GM12878 (cell line): ENCODE measurements at regions not wholly inside any gene's neighbourhood (a gene's known extent, or its start where the extent isn't known, plus 50 kb on each side); places are given as distances from the start of the nearest gene placed in this dataset.

Source experiments
- ATAC-seq: fragments of 200-7000 bp; cut with Tn5 transposase; 3 replicates; pipeline ENCODE4 v1.9.1; 2020; ENCODE audit warnings: mild to moderate bottlenecking, moderate library complexity
- BruUV-seq: library from RNA; stranded (reverse); fragments of 400-500 nt; replicated peaks from 2 replicates; lab custom pipeline; 2021; lab: Mats Ljungman, UMichigan
- CTCF ChIA-PET: fragments of 300-600 bp; sonication (Branson Sonifier 250); formaldehyde crosslinking; extraction: SDS; loops from one replicate; lab custom pipeline; 2021; ENCODE audit warnings: inconsistent platforms; lab: Yijun Ruan, JAX
- POLR2A ChIA-PET: fragments of 350-600 bp; formaldehyde crosslinking; extraction: SDS; loops from one replicate; lab custom pipeline; 2021; ENCODE audit warnings: inconsistent platforms; lab: Charles Lee
- RAD21 ChIA-PET: fragments of 300-600 bp; sonication (Branson Sonifier 250); formaldehyde crosslinking; loops from one replicate; lab custom pipeline; 2023; ENCODE audit warnings: antibody characterized with exemption; ENCODE audit not compliant: unreplicated experiment; lab: Charles Lee
- SMC1A ChIA-PET: fragments of 300-600 bp; sonication (Branson Sonifier 250); formaldehyde crosslinking; loops from one replicate; lab custom pipeline; 2023; ENCODE audit not compliant: unreplicated experiment, uncharacterized antibody; lab: Charles Lee
- DNase-seq: peaks from one replicate; pipeline ENCODE4 v3.0.0-alpha.2; 2011; ENCODE audit warnings: low read depth, low spot score
- FAIRE-seq: peaks from 3 replicates; lab custom pipeline; 2011; peaks lifted over from hg19 to GRCh38; lab: Jason Lieb, UNC
- H2AFZ ChIP-seq: 2 replicates; pipeline ENCODE4 v1.6.0; 2011; ENCODE audit warnings: low read depth, low read length, control low read depth; ENCODE audit not compliant: control insufficient read depth
- H3K27ac ChIP-seq: 2 replicates; pipeline ENCODE4 v1.5.1; 2011; ENCODE audit warnings: control low read depth; ENCODE audit not compliant: control insufficient read depth, insufficient read depth
- H3K27me3 ChIP-seq, 2 experiments: replicated peaks in 1 of 2; 2 replicates each; pipeline versions ENCODE4 v1.6.0 to v1.6.1; 2011; ENCODE audit warnings: low read length in 1 of 2; ENCODE audit not compliant: control insufficient read depth in 2 of 2, insufficient read depth in 2 of 2
- H3K36me3 ChIP-seq, 2 experiments: 2 replicates each; pipeline ENCODE4 v1.5.1; 2011; ENCODE audit warnings: low read length in 1 of 2; ENCODE audit not compliant: control insufficient read depth in 2 of 2, insufficient read depth in 2 of 2
- H3K4me1 ChIP-seq: 2 replicates; pipeline ENCODE4 v1.6.1; 2011; ENCODE audit warnings: mild to moderate bottlenecking, low read length, moderate library complexity, mixed read lengths; ENCODE audit not compliant: control insufficient read depth, insufficient read depth
- H3K4me2 ChIP-seq: 2 replicates; pipeline ENCODE4 v1.6.0; 2011; ENCODE audit warnings: control low read depth; ENCODE audit not compliant: control insufficient read depth, insufficient read depth
- H3K4me3 ChIP-seq: fragments of 200-600 bp; sonication (generic); 2 replicates; pipeline ENCODE4 v1.5.1; 2016
- H3K79me2 ChIP-seq: 2 replicates; pipeline ENCODE4 v1.6.0; 2011; ENCODE audit warnings: low read length; ENCODE audit not compliant: control insufficient read depth, insufficient read depth
- H3K9ac ChIP-seq: 2 replicates; pipeline ENCODE4 v1.8.0; 2011; ENCODE audit warnings: low read length, control low read depth, mixed read lengths; ENCODE audit not compliant: control insufficient read depth, insufficient read depth
- H3K9me3 ChIP-seq: replicated peaks from 3 replicates; pipeline ENCODE4 v1.5.1; 2011; ENCODE audit warnings: mild to moderate bottlenecking, low read length; ENCODE audit not compliant: control insufficient read depth, insufficient read depth
- H4K20me1 ChIP-seq: 2 replicates; pipeline ENCODE4 v1.6.0; 2011; ENCODE audit not compliant: control insufficient read depth, insufficient read depth
- ATF3 ChIP-seq: IDR thresholded peaks from 2 replicates; pipeline ENCODE4 v1.6.1; 2011; ENCODE audit warnings: low read depth, mild to moderate bottlenecking, low read length, moderate library complexity, borderline replicate concordance; ENCODE audit errors: extremely low read depth
- ATF7 ChIP-seq: fragments of 450-650 bp; IDR thresholded peaks from 2 replicates; pipeline ENCODE4 v1.6.1; 2016; ENCODE audit warnings: low read depth, mild to moderate bottlenecking
- CBX5 ChIP-seq: sonication (generic); IDR thresholded peaks from 2 replicates; pipeline ENCODE4 v1.6.1; 2016; ENCODE audit warnings: low read depth, moderate library complexity, mild to moderate bottlenecking, inconsistent platforms
- EGR1 ChIP-seq, 2 experiments: IDR thresholded peaks; 1 replicate in 1 of 2; 2 replicates in 1 of 2; pipeline ENCODE4 v1.6.1; 2011 to 2012; ENCODE audit warnings: low read depth in 2 of 2, low read length in 2 of 2, borderline replicate concordance in 1 of 2, mild to moderate bottlenecking in 1 of 2, moderate library complexity in 1 of 2
- ELK1 ChIP-seq: IDR thresholded peaks from 2 replicates; pipeline ENCODE4 v1.6.1; 2012; ENCODE audit warnings: low read depth, low read length, improper control_type of control experiment
- ESRRA ChIP-seq: IDR thresholded peaks from 2 replicates; pipeline ENCODE4 v1.6.1; 2012; ENCODE audit warnings: mild to moderate bottlenecking, low read length, improper control_type of control experiment
- REST ChIP-seq: IDR thresholded peaks from 2 replicates; pipeline ENCODE4 v1.6.1; 2012; ENCODE audit warnings: mild to moderate bottlenecking, low read depth, low read length
- WGBS: methylation state at CpG from one replicate; pipeline ENCODE4 v1.1.6; 2016; ENCODE audit warnings: low lambda C conversion rate; ENCODE audit not compliant: insufficient replicate concordance, insufficient coverage; ENCODE audit errors: missing lambda C conversion rate; 5-methylcytosine and 5-hydroxymethylcytosine counted together
- in situ Hi-C: fragments of 300-500 bp; cut with MboI; formaldehyde crosslinking; loops from 9 replicates; pipeline ENCODE4 v1.14.3; 2018; ENCODE audit warnings: mixed read lengths
- intact Hi-C: fragments of 100-400 bp; cut with micrococcal nuclease; formaldehyde crosslinking; loops from one replicate; pipeline ENCODE4 v1.14.2; 2022; ENCODE audit not compliant: unreplicated experiment
- TF ChIP-seq, protein P1 (sequence below): fragments of 150-350 bp; IDR thresholded peaks from 2 replicates; pipeline ENCODE4 v1.6.1; 2014; ENCODE audit warnings: mild to moderate bottlenecking, low read depth, low read length

DNA sequence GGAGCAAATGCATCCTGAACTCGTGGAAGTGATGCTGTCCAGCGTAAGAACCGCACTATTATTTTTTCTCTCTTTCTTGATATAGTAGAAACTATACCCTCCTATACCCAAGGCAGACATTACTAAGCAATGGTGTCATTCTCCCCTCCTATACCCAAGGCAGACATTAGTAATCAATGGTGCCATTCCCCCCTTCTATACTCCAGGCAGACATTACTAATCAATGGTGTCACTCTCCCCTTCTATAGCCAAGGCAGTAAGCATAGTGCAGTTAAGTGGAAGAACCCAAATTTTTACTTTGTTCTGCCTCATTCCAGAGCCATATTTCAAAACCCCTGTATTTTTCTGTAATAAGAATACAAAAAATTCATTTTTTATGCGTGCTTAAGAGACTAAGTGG, 506.2 kb upstream of the EEF2KMT start:
- FAIRE-seq (no peak), DNase-seq (no peak), ATAC-seq (no peak)
- ChIA-PET SMC1A (no interaction called here), CTCF (interaction anchor here (0.6 to 2.2 kb wide), 2 partner anchors 11 to 95 kb away, joined by 4 to 6 read pairs; no protein-coding TSS in a partner anchor), POLR2A (no interaction called here), RAD21 (no interaction called here)
- no peak for TF ChIP-seq CBX5
- no peaks in the 10 kb centered on the region for H3K9me3 ChIP-seq
- no peak overlapping the region for H3K9ac ChIP-seq
- no peak overlapping the region for H3K4me3 ChIP-seq
- no peaks in the 10 kb centered on the region for H3K79me2 ChIP-seq
- WGBS, result 24% methylated on average over 4 of the region's 4 CpGs
- BruUV-seq, result no TSS peak
- no peaks in the 10 kb centered on the region for H3K4me1 ChIP-seq
- intact Hi-C loops (no loop called here), in situ Hi-C loops (no loop called here)
- no peak overlapping the region for H3K4me2 ChIP-seq
- H3K27ac ChIP-seq, result no peak overlapping the region
- H3K36me3 ChIP-seq, result no peaks in the 10 kb centered on the region
- H3K27me3 ChIP-seq, result no peaks in the 10 kb centered on the region
- H2AFZ ChIP-seq, result no peak overlapping the region
- no peaks in the 10 kb centered on the region for H4K20me1 ChIP-seq

GRCh38 chr16:5601957-5602356, 504.4 kb upstream of the EEF2KMT start:
- Histone ChIP-seq H3K4me1 (no peaks in the 10 kb centered on the region), H2AFZ (no peak overlapping the region), H3K4me2 (no peak overlapping the region), H3K27ac (no peak overlapping the region), H3K9ac (no peak overlapping the region), H3K36me3 (no peaks in the 10 kb centered on the region), H4K20me1 (no peaks in the 10 kb centered on the region), H3K27me3 (no peaks in the 10 kb centered on the region), H3K4me3 (no peak overlapping the region), H3K79me2 (no peaks in the 10 kb centered on the region), H3K9me3 (no peaks in the 10 kb centered on the region; the same call in 2 of the 3 replicates)
- DNase-seq, result no peak
- intact Hi-C loops (no loop called here), in situ Hi-C loops (no loop called here)
- no peak for FAIRE-seq
- no peak for ATAC-seq
- ChIA-PET CTCF (interaction anchor here (1.1 kb wide), 1 partner anchor 30 kb away, joined by 3 read pairs; no protein-coding TSS in a partner anchor), SMC1A (no interaction called here), POLR2A (no interaction called here), RAD21 (no interaction called here)
- TF ChIP-seq CBX5 (no peak), EGR1 (IDR thresholded peaks at IDR 0.05; ENCODE audit: borderline replicate concordance in 1 of 2, low read depth in 2 of 2, low read length in 2 of 2) (no peak), ATF3 (no peak), REST (no peak), ESRRA (no peak), ATF7 (no peak), ELK1 (no peak)
- TF ChIP-seq, protein P1, sequence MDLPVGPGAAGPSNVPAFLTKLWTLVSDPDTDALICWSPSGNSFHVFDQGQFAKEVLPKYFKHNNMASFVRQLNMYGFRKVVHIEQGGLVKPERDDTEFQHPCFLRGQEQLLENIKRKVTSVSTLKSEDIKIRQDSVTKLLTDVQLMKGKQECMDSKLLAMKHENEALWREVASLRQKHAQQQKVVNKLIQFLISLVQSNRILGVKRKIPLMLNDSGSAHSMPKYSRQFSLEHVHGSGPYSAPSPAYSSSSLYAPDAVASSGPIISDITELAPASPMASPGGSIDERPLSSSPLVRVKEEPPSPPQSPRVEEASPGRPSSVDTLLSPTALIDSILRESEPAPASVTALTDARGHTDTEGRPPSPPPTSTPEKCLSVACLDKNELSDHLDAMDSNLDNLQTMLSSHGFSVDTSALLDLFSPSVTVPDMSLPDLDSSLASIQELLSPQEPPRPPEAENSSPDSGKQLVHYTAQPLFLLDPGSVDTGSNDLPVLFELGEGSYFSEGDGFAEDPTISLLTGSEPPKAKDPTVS, result no peak
- no TSS peak for BruUV-seq
- whole genome bisulfite sequencing, result 0% methylated on average over 1 of the region's 1 CpG
